ENCODE measurements at regions not wholly inside any gene's neighbourhood (a gene's known extent, or its start where the extent isn't known, plus 50 kb on each side); places are given as distances from the start of the nearest gene placed in this dataset.
A peak's percentile ranks its signal among the peaks of the same experiment; 100 is the strongest.

DNA sequence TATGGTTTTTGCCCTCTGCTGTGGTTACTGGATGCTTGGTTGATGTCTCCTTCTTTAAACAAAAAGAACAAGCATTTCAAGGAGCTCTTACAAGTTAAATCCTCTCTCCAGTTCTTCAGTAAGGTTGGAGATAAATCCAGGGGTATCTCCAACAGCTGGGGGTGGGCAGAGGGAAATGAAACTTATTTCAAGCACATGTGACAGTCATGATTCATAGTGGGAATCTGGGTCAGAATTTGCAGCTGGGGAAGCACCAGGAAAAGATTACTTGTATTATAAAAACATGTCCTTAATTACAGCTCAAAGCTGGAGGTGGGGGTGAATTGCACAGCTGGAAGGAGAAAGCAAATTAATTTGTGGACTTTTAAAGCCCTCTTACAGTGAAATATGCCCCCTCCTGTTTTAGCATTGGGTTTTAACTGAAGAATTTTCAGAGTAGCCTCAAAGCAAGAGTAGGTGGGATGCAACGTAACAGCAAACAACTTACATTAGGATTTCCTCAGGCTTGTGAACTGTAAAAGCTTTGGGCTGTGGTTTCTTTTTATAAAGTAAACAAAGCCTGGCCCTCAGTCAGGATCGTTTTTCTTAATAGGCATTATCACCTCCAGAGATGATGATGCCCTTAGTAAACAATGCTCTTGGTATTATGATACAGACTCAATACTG, 596.4 kb downstream of the NYAP2 start:
- no peak overlapping the region for H3K27ac Mint-ChIP-seq (ENCODE audit: low read depth, unreplicated experiment)
- ChIA-PET POLR2A (no interaction called here), CTCF (interaction anchor here (0.6 kb wide), 1 partner anchor 87 kb away, joined by 3 read pairs; no protein-coding TSS in a partner anchor)
- H3K27me3 Mint-ChIP-seq (ENCODE audit: insufficient read depth, unreplicated experiment) = no peaks in the 10 kb centered on the region
- no peak for DNase-seq (ENCODE audit: unreplicated experiment)
- H3K9me3 Mint-ChIP-seq (ENCODE audit: unreplicated experiment) = peaks cover 9% of the 10 kb centered on the region
- TF ChIP-seq, protein P1, sequence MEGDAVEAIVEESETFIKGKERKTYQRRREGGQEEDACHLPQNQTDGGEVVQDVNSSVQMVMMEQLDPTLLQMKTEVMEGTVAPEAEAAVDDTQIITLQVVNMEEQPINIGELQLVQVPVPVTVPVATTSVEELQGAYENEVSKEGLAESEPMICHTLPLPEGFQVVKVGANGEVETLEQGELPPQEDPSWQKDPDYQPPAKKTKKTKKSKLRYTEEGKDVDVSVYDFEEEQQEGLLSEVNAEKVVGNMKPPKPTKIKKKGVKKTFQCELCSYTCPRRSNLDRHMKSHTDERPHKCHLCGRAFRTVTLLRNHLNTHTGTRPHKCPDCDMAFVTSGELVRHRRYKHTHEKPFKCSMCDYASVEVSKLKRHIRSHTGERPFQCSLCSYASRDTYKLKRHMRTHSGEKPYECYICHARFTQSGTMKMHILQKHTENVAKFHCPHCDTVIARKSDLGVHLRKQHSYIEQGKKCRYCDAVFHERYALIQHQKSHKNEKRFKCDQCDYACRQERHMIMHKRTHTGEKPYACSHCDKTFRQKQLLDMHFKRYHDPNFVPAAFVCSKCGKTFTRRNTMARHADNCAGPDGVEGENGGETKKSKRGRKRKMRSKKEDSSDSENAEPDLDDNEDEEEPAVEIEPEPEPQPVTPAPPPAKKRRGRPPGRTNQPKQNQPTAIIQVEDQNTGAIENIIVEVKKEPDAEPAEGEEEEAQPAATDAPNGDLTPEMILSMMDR (IDR thresholded peaks at IDR 0.05; ENCODE audit: unreplicated experiment) = no peak
- H3K4me3 Mint-ChIP-seq (ENCODE audit: unreplicated experiment) = no peak overlapping the region
- intact Hi-C loops (cut with micrococcal nuclease) = no loop called here
- H3K4me1 Mint-ChIP-seq (ENCODE audit: insufficient read depth, unreplicated experiment) = peaks cover 7% of the 10 kb centered on the region
- BruUV-seq (replicated peaks) = no TSS peak
- H3K36me3 Mint-ChIP-seq (ENCODE audit: insufficient read depth, unreplicated experiment) = no peaks in the 10 kb centered on the region

DNA sequence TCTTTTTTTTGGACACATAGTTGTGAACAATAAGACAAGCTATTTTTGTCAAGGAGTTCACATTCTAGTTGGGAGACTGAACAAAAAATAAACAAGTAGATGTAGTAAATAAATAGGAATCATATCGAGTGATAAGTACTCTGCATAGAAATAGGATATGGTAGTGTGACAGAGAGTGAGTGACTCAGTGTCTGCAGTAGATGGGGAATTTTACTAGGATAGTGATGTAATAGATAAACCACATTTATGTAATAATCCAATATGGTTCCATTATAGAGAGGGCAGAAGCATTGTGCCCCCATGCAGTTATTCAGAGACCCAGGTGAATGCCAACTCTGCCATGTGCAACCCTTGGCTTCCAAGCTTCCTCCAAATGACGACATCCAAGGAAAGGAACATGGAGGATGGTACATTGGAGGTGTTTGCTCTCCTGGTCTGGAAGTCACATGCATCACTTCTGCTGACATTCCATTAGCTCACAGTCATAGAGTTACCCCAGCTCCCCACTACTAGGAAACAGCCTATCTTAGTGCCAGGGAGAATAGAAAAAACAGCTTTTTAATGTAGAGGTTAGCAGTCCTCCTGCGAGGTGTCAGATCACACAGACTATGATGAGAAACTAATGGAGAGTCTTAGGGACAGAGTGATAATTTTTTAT, 595.4 kb downstream of the NYAP2 start:
- ChIA-PET CTCF (no interaction called here), POLR2A (no interaction called here)
- H3K4me1 Mint-ChIP-seq (ENCODE audit: insufficient read depth, unreplicated experiment) = peaks cover 7% of the 10 kb centered on the region
- peaks cover 9% of the 10 kb centered on the region for H3K9me3 Mint-ChIP-seq (ENCODE audit: unreplicated experiment)
- H3K27ac Mint-ChIP-seq (ENCODE audit: low read depth, unreplicated experiment) = no peak overlapping the region
- TF ChIP-seq, protein P1 (IDR thresholded peaks at IDR 0.05; ENCODE audit: unreplicated experiment) = no peak
- peak; percentile 13 for DNase-seq (ENCODE audit: unreplicated experiment)
- no peaks in the 10 kb centered on the region for H3K27me3 Mint-ChIP-seq (ENCODE audit: insufficient read depth, unreplicated experiment)
- H3K36me3 Mint-ChIP-seq (ENCODE audit: insufficient read depth, unreplicated experiment) = no peaks in the 10 kb centered on the region
- no peak overlapping the region for H3K4me3 Mint-ChIP-seq (ENCODE audit: unreplicated experiment)
- intact Hi-C loops (cut with micrococcal nuclease) = no loop called here
- BruUV-seq (replicated peaks) = no TSS peak

DNA sequence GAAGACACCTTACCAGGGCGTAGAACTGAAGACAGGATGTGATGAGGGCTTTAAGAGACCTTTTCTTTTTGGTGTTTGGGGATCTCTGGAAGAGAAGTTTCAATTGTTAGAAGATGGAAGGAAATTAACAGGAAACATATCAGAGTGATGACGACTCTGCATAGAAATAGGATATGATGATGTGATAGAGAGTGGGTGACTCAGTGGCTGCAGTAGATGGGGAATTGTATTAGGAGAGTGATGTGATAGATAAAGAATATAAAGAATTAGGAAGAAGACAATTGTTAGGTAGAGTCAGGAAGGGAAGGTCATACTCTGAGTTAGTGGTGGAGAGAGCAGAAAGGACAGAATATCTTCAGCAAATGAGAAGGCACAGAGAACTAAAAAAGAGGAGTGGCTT, 593.9 kb downstream of the NYAP2 start:
- no peaks in the 10 kb centered on the region for H3K27me3 Mint-ChIP-seq (ENCODE audit: insufficient read depth, unreplicated experiment)
- H3K9me3 Mint-ChIP-seq (ENCODE audit: unreplicated experiment) = peaks cover 9% of the 10 kb centered on the region
- DNase-seq (ENCODE audit: unreplicated experiment) = no peak
- no peak overlapping the region for H3K27ac Mint-ChIP-seq (ENCODE audit: low read depth, unreplicated experiment)
- ChIA-PET CTCF (interaction anchor here (0.9 kb wide), 1 partner anchor 13 kb away, joined by 4 read pairs; no protein-coding TSS in a partner anchor), POLR2A (no interaction called here)
- TF ChIP-seq, protein P1 (IDR thresholded peaks at IDR 0.05; ENCODE audit: unreplicated experiment) = no peak
- H3K4me1 Mint-ChIP-seq (ENCODE audit: insufficient read depth, unreplicated experiment) = peaks cover 7% of the 10 kb centered on the region
- H3K4me3 Mint-ChIP-seq (ENCODE audit: unreplicated experiment) = no peak overlapping the region
- no peaks in the 10 kb centered on the region for H3K36me3 Mint-ChIP-seq (ENCODE audit: insufficient read depth, unreplicated experiment)
- intact Hi-C loops (cut with micrococcal nuclease) = no loop called here
- no TSS peak for BruUV-seq (replicated peaks)

DNA sequence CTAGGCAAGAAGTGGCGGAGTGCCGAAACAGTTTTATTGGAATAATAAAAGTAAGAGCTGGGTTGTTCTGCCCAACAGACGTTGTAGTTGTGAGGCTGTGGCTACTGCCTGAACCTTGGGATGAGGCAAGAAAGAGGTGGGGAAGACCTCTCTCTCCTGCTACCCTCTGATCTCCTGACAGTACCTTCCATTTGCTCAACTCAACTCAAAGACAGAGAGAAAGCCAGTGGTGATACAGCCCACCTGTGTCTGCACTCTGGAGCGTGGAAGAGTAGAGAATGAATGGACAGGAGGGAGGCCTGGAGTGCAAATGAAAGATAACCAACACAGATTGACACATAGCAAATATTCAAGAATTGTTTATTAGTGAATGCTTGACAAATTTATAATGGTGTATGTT, 590.3 kb downstream of the NYAP2 start:
- CTCF ChIA-PET = interaction anchor here (0.7 kb wide), 1 partner anchor 1418 kb away, joined by 3 read pairs; no protein-coding TSS in a partner anchor
- no peak for DNase-seq (ENCODE audit: unreplicated experiment)
- no peaks in the 10 kb centered on the region for H3K27me3 Mint-ChIP-seq (ENCODE audit: insufficient read depth, unreplicated experiment)
- H3K4me1 Mint-ChIP-seq (ENCODE audit: insufficient read depth, unreplicated experiment) = peaks cover 7% of the 10 kb centered on the region
- H3K4me3 Mint-ChIP-seq (ENCODE audit: unreplicated experiment) = no peak overlapping the region
- no peak overlapping the region for H3K27ac Mint-ChIP-seq (ENCODE audit: low read depth, unreplicated experiment)
- POLR2A ChIA-PET = no interaction called here
- H3K9me3 Mint-ChIP-seq (ENCODE audit: unreplicated experiment) = peaks cover 9% of the 10 kb centered on the region
- intact Hi-C loops (cut with micrococcal nuclease) = no loop called here
- TF ChIP-seq, protein P1 (IDR thresholded peaks at IDR 0.05; ENCODE audit: unreplicated experiment) = no peak
- no peaks in the 10 kb centered on the region for H3K36me3 Mint-ChIP-seq (ENCODE audit: insufficient read depth, unreplicated experiment)
- BruUV-seq (replicated peaks) = no TSS peak

Data from MCF 10A (cell line).